Activated naive CD8-positive, alpha-beta T cell (primary cell): ENCODE measurements at regions not wholly inside any gene's neighbourhood (a gene's known extent, or its start where the extent isn't known, plus 50 kb on each side); places are given as distances from the start of the nearest gene placed in this dataset.
A peak's percentile ranks its signal among the peaks of the same experiment; 100 is the strongest.
"Not testable (repeated sequence)": the region's sequence is repeated elsewhere in the genome, so short reads cannot be mapped to it uniquely, and the experiment has no call there.

Source experiments
- H3K27ac Mint-ChIP-seq: one replicate; pipeline ENCODE4 v1.8.0; 2021; ENCODE audit warnings: mixed read lengths
- H3K27me3 Mint-ChIP-seq: one replicate; pipeline ENCODE4 v1.8.0; 2021; ENCODE audit warnings: mixed read lengths
- H3K36me3 Mint-ChIP-seq: one replicate; pipeline ENCODE4 v1.8.0; 2021; ENCODE audit warnings: mixed read lengths
- H3K4me1 Mint-ChIP-seq: one replicate; pipeline ENCODE4 v1.8.0; 2021; ENCODE audit warnings: low read depth, mixed read lengths
- H3K4me3 Mint-ChIP-seq: one replicate; pipeline ENCODE4 v1.8.0; 2021; ENCODE audit warnings: mild to moderate bottlenecking, mixed read lengths
- H3K9me3 Mint-ChIP-seq: one replicate; pipeline ENCODE4 v1.8.0; 2021; ENCODE audit warnings: low read depth, mixed read lengths

DNA sequence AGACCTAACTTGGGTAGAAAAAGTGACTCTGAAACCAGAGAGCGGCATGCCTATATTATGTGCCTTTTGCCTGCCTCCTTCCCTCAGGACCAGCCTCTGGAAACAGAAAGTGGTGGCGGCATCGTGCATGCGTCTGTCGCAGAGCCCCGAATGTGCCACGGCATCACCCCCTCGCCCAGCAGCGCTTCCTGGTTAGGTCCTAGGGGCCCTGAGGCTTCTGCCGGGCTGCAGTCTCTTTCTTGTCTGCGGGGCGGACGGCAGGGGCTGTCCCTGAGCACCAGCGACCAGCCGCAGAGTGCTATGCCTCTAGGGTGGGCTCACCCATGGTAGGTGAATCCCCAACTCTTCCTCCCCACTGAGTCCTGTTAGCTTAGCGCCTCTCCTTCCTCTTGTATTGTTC, 68.7 kb downstream of the VSIG4 start:
- H3K9me3 Mint-ChIP-seq, result no peaks in the 10 kb centered on the region
- no peaks in the 10 kb centered on the region for H3K27me3 Mint-ChIP-seq
- no peaks in the 10 kb centered on the region for H3K36me3 Mint-ChIP-seq
- H3K4me1 Mint-ChIP-seq, result peaks cover 3% of the 10 kb centered on the region
- H3K27ac Mint-ChIP-seq, result no peak overlapping the region
- H3K4me3 Mint-ChIP-seq, result no peak overlapping the region

DNA sequence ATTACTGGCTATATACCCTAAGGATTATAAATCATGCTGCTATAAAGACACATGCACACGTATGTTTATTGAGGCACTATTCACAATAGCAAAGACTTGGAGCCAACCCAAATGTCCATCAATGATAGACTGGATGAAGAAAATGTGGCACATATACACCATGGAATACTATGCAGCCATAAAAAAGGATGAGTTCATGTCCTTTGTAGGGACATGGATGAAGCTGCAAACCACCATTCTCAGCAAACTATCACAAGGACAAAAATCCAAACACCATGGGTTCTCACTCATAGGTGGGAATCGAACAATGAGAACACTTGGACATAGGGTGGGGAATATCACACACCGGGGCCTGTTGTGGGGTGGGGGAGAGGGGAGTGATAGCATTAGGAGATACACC, 72.7 kb downstream of the VSIG4 start:
- not testable (repeated sequence) for H3K4me3 Mint-ChIP-seq, H3K9me3 Mint-ChIP-seq, H3K27ac Mint-ChIP-seq, H3K36me3 Mint-ChIP-seq, H3K4me1 Mint-ChIP-seq, H3K27me3 Mint-ChIP-seq

DNA sequence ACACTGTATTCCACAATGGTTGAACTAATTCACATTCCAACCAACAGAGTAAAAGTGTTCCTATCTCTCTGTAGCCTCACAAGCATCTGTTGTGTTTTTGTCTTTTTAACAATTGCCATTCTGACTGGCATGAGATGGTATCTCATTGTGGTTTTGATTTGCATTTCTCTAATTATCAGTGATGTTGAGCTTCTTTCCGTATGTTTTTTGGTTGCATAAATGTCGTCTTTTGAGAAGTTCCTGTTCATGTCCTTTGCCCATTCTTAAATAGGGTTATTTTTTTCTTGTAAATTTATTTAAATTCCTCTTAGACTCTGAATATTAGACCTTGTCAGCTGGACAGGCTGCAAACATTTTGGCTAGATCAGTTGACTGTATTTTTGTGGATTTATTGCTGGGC, 78.2 kb downstream of the VSIG4 start:
- no peaks in the 10 kb centered on the region for H3K9me3 Mint-ChIP-seq
- no peak overlapping the region for H3K27ac Mint-ChIP-seq
- H3K4me3 Mint-ChIP-seq, result no peak overlapping the region
- H3K36me3 Mint-ChIP-seq, result no peaks in the 10 kb centered on the region
- no peaks in the 10 kb centered on the region for H3K4me1 Mint-ChIP-seq
- H3K27me3 Mint-ChIP-seq, result no peaks in the 10 kb centered on the region

DNA sequence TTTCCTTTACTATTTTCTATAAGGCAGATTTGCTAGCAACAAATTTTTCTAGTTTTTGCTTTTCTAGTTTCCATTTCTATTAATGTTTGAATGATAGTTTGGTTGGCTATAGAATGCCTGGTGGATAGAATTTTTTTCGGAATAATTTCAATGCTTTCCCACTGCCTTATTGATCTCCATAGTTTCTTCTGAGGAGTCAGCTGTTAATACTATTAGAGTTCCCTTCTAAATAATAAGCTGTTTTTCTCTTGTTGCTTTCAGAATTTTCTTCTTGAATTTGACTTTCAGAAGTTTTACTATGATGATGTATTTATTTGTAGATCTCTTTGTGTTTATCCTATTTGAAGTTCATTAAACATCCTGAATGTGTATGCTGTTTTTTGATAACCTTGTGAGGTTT, 91.8 kb downstream of the VSIG4 start:
- Mint-ChIP-seq H3K4me1 (peaks cover 28% of the 10 kb centered on the region), H3K4me3 (no peak overlapping the region), H3K36me3 (peaks cover 6% of the 10 kb centered on the region), H3K27me3 (no peaks in the 10 kb centered on the region), H3K27ac (no peak overlapping the region), H3K9me3 (peaks cover 8% of the 10 kb centered on the region)

DNA sequence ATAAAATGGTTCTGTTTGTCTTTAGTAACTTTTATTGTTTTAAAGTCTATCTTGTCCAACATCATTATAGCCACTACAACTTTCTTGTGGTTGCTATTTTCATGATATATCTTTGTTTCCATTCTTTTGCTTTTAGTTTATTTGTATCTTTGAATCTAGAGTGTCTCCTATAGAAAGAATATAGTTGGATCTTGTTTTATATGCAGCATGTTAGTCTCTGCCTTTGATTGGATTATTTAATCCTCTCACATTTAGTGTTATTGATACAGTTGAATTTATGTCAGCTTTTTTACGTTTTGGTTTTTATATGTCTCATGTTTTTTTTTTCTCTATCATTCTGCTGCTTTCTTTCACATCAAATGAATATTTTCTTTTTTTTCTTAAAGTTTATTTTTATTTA, 98.1 kb downstream of the VSIG4 start:
- peaks cover 24% of the 10 kb centered on the region for H3K4me1 Mint-ChIP-seq
- H3K9me3 Mint-ChIP-seq, result peaks cover 8% of the 10 kb centered on the region
- H3K36me3 Mint-ChIP-seq, result peaks cover 7% of the 10 kb centered on the region
- H3K4me3 Mint-ChIP-seq, result no peak overlapping the region
- H3K27me3 Mint-ChIP-seq, result no peaks in the 10 kb centered on the region
- H3K27ac Mint-ChIP-seq, result no peak overlapping the region

DNA sequence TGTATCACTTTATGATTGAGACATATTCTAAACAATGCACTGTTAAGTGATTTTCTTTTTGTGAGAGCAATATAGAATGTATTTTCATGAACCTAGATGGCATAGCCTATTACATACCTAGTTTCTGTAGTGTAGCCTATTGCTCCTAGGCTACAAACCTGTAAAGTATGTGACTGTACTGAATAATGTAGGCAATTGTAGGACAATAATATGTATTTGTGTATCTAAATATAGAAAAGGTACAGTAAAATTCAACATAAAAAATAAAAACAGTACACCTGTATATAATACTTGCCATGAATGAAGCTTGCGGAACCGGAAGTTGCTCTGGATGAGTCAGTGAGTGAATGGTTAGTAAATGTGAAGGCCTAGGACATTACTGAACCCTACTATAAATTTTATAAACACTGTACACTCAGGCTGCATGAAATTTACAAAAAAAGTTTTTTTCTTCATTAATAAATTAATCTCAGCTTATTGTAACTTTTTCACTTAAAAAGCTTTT, 106.7 kb downstream of the VSIG4 start:
- Mint-ChIP-seq H3K9me3 (no peaks in the 10 kb centered on the region), H3K27me3 (no peaks in the 10 kb centered on the region), H3K36me3 (peaks cover 3% of the 10 kb centered on the region), H3K27ac (no peak overlapping the region), H3K4me3 (no peak overlapping the region), H3K4me1 (peaks cover 5% of the 10 kb centered on the region)

DNA sequence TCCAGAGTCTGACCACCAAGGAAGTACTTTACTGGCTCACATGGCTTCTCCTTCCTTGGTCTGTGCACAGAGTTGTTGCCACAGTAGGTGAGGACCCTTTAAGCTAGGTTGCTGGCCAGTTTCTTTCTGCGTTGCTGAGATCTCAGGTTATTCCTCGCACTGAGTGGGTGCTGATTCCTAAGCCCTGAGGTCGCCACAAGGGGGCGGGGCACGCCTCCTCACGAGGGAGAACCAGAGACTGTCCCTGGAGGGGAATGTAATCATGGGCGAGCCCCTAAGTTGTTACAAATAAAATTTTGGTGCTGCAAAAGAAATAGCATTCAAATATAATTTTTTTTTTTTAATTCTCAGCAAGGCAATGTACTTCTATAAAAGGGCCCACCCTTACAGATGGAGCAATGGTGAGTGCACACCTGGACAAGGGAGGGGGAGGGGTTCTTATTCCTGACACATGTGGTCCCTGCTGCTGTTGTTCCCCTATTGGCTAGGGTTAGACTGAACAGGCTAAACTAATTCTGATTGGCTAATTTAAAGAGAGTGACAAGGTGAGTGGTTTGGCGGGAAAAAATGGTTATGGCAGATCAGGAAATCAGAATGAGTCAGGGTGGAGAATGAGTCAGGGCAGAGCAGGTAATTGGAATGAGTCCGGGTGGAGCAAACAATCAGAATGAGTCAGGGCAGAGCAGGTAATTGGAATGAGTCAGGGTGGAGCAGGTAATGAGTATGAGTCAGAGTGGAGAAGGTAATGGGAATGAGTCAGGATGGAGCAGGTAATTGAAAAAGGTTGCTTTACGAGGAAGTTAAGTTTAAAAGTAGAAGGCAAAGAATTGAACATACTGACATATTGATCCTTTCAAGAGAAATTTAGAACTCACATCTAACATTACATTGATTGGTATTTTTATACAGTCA, 107.5 kb downstream of the VSIG4 start:
- no peaks in the 10 kb centered on the region for H3K27me3 Mint-ChIP-seq
- H3K27ac Mint-ChIP-seq, result peak overlapping the region; percentile 41
- H3K9me3 Mint-ChIP-seq, result no peaks in the 10 kb centered on the region

DNA sequence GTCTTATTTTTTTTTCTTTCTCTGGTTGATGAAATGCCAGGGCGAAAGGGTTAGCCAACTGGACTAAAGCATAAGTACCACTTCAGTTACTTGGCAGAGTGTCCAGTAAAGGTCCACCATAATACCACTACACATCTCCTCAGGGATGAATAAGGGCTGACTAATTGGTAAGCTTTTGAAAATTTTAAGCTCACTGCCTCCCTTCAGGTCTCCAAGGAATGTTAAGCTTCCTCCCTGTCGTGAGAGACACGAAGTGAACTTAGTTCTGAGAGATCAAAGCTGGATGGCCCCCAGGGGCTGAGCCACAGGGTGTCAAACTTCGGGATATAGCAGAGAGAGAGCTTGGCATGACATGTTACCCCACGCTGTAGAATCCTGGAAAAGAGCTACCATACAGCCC, 111.4 kb downstream of the VSIG4 start:
- Mint-ChIP-seq H3K27me3 (no peaks in the 10 kb centered on the region), H3K4me1 (peaks cover 46% of the 10 kb centered on the region), H3K36me3 (peaks cover 7% of the 10 kb centered on the region), H3K9me3 (no peaks in the 10 kb centered on the region), H3K27ac (no peak overlapping the region), H3K4me3 (no peak overlapping the region)

More for the DNA sequence above, 107.5 kb downstream of the VSIG4 start:
- H3K36me3 Mint-ChIP-seq, result peaks cover 4% of the 10 kb centered on the region
- peaks cover 12% of the 10 kb centered on the region for H3K4me1 Mint-ChIP-seq
- no peak overlapping the region for H3K4me3 Mint-ChIP-seq

DNA sequence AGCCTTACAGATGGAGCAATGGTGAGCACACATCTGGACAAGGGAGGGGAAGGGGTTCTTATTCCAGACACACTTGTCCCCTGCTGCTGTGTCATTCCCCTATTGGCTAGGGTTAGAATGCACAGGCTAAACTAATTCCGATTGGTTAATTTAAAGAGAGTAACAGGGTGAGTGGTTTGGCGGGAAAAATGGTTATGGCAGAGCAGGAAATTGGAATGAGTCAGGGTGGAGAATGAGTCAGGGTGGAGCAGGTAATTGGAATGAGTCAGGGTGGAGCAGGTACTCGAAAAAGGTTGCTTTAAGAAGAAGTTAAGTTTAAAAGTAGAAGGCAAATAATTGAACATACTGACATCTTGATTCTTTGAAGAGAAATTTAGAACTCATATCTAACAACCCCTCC, 112.5 kb downstream of the VSIG4 start:
- not testable (repeated sequence) for H3K27me3 Mint-ChIP-seq, H3K9me3 Mint-ChIP-seq, H3K36me3 Mint-ChIP-seq
- Mint-ChIP-seq H3K4me3 (peak overlapping the region; percentile 42), H3K27ac (peak overlapping the region; percentile 64), H3K4me1 (peaks cover 53% of the 10 kb centered on the region)

DNA sequence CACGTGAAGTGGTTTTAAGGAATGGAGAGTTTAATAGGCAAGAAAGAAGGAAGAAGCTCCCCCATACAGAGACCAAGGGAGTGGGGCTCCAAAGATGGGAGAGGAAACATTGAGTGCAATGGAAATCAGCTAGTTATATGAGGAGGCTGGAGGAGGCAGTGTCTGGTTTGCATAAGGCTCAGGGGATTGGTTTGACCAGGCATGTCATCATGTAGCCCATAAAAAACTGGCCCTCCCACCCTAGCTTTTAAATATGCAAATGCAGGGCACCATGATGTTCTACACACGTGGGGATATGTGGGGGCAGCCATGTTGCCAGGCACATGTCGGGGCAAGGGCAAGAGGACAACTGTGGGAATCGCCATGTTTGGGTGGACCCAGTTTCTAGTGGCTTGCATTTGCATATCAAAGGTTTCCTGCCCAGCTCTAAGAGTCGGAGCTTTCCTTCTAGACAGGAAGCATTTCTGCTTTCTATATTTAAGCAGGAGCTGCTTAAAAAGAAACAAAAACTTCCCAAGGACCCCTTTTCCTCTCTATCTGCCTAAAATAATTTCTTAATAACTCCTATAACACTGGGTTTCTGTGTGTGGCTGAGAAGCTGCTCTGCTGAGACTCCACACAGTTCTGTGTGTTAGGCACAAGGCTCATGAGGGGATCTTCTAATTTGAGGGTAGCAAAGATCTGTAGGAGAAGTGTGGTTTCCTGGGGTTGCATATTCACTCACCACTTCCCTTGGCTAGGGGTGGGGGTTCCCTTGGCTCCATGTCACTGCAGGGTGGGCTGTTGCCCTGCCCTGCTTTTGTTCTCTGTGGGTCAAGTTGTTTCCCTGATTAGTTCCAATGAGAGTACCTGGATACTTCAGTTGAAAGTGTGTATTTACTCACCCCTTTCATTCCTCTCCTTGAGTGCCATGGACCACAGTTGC, 113.5 kb downstream of the VSIG4 start:
- Mint-ChIP-seq H3K4me1 (peaks cover 62% of the 10 kb centered on the region), H3K27me3 (no peaks in the 10 kb centered on the region), H3K27ac (peak overlapping the region; percentile 92), H3K36me3 (peaks cover 3% of the 10 kb centered on the region), H3K4me3 (peak overlapping the region; percentile 65), H3K9me3 (no peaks in the 10 kb centered on the region)

DNA sequence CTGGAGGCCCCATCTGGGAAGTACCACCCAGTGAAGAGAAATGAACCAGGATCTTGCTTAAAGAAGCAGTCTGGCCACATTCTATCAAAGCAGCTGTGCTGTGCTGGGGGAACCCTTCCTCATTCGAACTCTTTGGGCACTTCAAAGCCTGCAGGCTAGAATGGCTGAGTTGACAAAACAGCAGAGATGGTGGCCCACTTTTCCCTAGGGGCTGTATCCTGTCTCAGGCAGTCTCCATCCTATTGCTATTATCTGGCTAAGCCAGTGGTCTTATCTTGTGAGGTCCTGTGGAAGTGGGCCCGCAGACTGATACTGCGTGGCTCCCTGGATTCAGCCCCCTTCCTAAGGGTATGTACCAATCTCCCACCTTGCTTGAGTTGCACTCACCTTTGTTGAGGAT, 114.3 kb downstream of the VSIG4 start:
- no peaks in the 10 kb centered on the region for H3K27me3 Mint-ChIP-seq
- H3K27ac Mint-ChIP-seq, result peak overlapping the region; percentile 92
- peak overlapping the region; percentile 65 for H3K4me3 Mint-ChIP-seq
- peaks cover 3% of the 10 kb centered on the region for H3K36me3 Mint-ChIP-seq
- peaks cover 69% of the 10 kb centered on the region for H3K4me1 Mint-ChIP-seq
- no peaks in the 10 kb centered on the region for H3K9me3 Mint-ChIP-seq

DNA sequence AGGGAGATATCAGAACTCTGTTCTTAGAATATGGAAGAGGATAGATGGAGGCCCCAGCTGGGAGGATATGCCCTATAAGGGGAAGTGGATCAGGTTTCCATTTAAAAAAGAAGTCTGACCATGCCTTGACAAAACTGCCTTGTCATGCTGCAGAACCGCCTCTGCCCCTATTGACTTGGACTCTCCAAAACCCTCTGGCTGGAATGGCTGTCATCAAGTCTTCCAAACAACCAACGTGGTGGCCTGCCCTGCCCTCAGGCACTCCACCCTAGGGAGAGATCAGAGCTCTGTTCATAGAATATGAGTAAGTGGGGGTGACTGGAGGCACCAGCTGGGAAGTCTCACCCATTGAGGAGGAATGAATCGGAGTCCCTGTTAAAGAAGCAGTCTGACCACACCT, 114.9 kb downstream of the VSIG4 start:
- H3K27ac Mint-ChIP-seq, result peak overlapping the region; percentile 73
- peaks cover 3% of the 10 kb centered on the region for H3K36me3 Mint-ChIP-seq
- peaks cover 70% of the 10 kb centered on the region for H3K4me1 Mint-ChIP-seq
- no peak overlapping the region for H3K4me3 Mint-ChIP-seq
- no peaks in the 10 kb centered on the region for H3K27me3 Mint-ChIP-seq
- H3K9me3 Mint-ChIP-seq, result no peaks in the 10 kb centered on the region

DNA sequence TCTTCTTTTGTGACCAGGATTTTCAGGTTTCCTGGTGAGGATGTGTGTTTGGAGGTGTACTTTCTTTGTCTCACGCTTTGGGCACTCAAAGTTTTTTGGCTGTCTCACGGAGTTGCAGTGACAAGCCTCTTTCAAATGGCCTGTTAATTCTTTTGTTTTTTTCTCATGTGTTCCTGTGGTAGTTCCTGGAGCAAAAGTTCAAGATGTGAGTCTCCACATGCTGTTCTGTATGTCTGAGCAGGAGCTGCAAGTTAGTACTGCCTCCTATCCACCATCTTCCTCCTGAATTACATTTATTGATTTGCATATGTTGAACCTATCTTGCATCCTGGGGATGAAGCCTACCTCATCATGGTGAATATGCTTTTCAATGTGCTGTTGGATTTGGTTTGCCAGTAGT, 118.5 kb downstream of the VSIG4 start:
- Mint-ChIP-seq H3K9me3 (no peaks in the 10 kb centered on the region), H3K27ac (peak overlapping the region; percentile 23), H3K4me1 (peaks cover 53% of the 10 kb centered on the region), H3K27me3 (no peaks in the 10 kb centered on the region), H3K4me3 (no peak overlapping the region), H3K36me3 (no peaks in the 10 kb centered on the region)

DNA sequence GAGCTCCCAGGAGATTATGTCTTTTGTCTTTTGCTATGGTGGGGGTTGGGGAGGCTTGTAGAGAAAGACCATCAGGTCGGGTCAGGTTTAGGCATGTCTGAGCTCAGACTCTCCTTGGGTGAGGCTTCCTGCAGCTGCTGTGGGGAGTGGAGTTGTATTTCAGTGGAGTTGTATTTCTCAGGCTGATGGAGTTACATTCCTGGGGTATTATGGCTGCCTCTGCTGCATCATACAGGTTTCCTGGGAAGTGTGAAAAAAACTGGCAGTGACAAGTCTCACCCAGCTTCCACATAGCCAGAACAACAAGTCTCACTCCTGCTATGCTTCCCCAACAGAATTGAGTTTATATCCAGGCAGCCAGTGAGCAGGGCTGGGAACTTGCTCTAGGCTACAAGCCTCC, 119.3 kb downstream of the VSIG4 start:
- H3K4me1 Mint-ChIP-seq, result peaks cover 45% of the 10 kb centered on the region
- no peak overlapping the region for H3K27ac Mint-ChIP-seq
- no peaks in the 10 kb centered on the region for H3K9me3 Mint-ChIP-seq
- H3K36me3 Mint-ChIP-seq, result no peaks in the 10 kb centered on the region
- H3K27me3 Mint-ChIP-seq, result no peaks in the 10 kb centered on the region
- H3K4me3 Mint-ChIP-seq, result no peak overlapping the region

DNA sequence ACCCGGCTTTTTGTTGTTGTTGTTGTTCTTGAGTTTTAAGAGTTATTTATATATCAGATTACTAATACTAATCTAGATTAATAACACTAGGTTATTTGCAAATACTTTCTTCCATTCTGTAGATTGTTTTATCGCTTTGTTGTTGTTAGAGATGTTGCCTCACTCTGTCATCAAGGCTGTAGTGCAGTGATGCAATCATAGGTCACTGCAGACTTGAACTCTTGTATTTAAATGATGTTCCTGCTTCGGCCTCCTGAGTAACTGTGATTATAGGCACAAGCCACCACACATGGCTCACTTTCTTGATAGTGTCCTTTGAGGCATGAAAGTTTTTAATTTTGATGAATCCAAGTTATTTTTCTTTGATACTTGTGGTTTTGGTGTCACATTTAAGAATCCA, 129.0 kb downstream of the VSIG4 start:
- no peaks in the 10 kb centered on the region for H3K27me3 Mint-ChIP-seq
- H3K36me3 Mint-ChIP-seq, result no peaks in the 10 kb centered on the region
- no peak overlapping the region for H3K27ac Mint-ChIP-seq
- H3K9me3 Mint-ChIP-seq, result no peaks in the 10 kb centered on the region
- no peaks in the 10 kb centered on the region for H3K4me1 Mint-ChIP-seq
- no peak overlapping the region for H3K4me3 Mint-ChIP-seq
